ENCODE measurements at regions not wholly inside any gene's neighbourhood (a gene's known extent, or its start where the extent isn't known, plus 50 kb on each side); places are given as distances from the start of the nearest gene placed in this dataset.
A peak's percentile ranks its signal among the peaks of the same experiment; 100 is the strongest.

DNA sequence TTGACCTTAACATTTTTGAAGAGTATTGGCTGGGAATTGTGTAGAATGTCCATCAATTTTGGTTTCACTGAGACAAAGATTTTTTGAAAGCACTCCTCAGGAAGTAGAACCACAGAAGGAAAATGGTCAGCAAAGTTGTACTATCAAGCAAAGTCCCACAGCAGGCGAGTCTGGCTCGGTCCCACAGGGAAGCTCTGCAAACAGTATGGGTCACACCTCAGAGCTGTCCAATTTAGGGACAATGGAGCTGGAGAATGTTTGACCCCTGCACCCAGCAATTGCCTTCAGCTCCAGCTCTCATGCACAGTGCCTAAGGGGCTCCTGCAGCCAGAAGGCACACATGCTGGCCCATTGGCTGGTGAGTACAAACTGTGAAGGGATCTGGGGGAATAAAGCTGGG is 147.0 kb downstream of the MAFB start:
- FAIRE-seq, result no peak
- no peak for TF ChIP-seq POLR2A (IDR thresholded peaks at IDR 0.05; ENCODE audit: low read depth, low read length)

DNA sequence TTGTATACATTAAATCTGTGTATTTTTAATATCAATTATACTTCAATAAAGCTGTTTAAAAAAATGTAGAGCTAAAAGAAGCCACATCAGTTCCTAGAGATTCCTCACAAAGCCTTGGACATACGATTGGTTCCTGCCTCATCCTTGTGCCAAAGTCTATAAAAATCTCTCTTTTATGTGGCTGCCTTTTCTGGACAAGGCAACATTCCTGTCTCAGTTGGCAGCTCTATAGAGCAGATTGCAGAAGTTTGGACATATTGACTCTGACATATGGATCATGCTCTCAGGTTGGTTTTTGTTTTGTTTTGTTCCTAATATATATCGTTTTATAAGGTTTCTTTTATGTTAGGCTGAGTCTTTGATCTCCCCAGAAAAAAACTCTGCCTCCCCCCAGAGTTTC is 148.9 kb downstream of the MAFB start:
- TF ChIP-seq POLR2A (IDR thresholded peaks at IDR 0.05; ENCODE audit: low read depth, low read length), result no peak
- FAIRE-seq, result no peak

More for the DNA sequence above, 147.0 kb downstream of the MAFB start:
- DNase-seq (ENCODE audit: insufficient read length, low spot score), result no peak

DNA sequence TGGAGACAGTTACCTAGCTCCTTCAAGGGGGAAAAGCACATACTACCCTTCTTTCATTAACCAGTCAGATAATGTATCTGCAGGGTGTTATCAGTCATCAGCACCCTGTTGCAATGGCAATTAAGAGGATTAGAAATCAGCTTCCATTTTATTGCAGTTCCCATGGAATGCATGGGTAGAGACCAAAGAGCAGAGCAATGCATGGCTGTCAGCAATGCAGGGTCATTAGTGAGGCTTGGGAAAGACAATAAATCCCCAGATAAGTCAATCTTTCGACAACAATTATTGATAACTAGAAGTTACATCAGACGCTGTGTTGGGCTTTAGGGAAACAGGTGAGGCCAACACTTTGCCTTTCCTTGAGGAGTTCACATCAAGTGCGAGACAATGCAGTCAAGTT is 150.9 kb downstream of the MAFB start:
- FAIRE-seq (no peak), DNase-seq (ENCODE audit: insufficient read length, low spot score) (no peak)
- TF ChIP-seq POLR2A (IDR thresholded peaks at IDR 0.05; ENCODE audit: low read depth, low read length), result no peak

More for the DNA sequence above, 148.9 kb downstream of the MAFB start:
- no peak for DNase-seq (ENCODE audit: insufficient read length, low spot score)

DNA sequence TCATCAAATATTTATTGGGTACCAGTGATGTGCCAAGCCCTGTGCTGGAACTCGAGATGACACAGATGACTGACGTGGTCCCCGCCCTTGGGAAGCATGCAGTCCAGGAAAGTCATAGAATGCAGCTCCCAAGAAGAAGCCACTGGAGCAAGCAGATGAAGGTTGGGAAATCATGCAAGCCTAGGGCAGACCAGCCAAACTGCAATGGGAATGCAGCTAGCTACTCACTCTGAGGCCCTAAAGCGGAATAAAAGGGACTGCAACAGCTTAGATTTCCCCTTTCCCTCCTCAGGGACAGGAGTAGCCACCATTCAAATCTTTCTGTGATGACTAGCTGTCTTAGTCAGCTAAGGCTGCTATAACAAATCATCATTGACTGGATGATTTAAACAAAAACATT is 152.2 kb downstream of the MAFB start:
- FAIRE-seq, result no peak
- no peak for TF ChIP-seq POLR2A (IDR thresholded peaks at IDR 0.05; ENCODE audit: low read depth, low read length)
- DNase-seq (ENCODE audit: insufficient read length, low spot score), result no peak

DNA sequence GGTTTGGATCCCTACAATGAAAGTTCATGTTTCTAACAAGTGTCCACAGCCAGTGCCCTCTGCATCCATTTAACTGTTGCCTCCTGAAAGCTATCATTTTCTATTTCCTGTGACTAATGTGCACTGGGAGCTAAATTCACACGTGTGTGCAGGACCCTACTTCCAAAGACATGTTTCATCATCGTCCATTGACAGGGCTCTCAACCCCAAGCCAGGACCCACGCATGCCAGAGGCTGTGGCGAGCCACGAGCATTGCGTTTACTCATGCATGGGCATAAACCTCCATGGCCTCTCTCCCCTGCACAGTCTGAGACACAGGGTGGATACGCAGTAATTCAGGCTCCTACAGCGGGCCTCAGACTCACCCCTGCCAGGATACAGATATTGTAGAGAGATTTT is 153.2 kb downstream of the MAFB start:
- DNase-seq (ENCODE audit: insufficient read length, low spot score), result no peak
- TF ChIP-seq POLR2A (IDR thresholded peaks at IDR 0.05; ENCODE audit: low read depth, low read length), result no peak
- FAIRE-seq, result no peak

DNA sequence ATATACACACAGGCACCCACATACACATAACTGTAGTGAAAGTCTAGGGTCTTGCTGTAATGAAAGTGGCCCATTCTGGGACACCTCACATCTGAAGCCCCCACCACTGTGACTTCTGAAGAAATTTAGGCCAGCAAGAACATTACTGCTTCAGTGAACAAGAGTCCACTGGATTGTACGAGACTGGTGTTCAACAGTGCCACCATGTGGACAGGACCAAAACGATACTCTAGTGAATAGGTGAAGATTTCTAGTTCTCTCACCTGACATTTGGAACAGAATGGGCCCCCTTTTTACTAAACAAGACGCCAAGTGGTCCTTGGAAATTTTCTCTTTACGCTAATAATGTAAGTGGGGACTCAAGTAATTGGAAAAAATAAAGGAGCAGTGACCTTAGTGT is 156.9 kb downstream of the MAFB start:
- no peak for DNase-seq (ENCODE audit: insufficient read length, low spot score)
- no peak for FAIRE-seq
- no peak for TF ChIP-seq POLR2A (IDR thresholded peaks at IDR 0.05; ENCODE audit: low read depth, low read length)

DNA sequence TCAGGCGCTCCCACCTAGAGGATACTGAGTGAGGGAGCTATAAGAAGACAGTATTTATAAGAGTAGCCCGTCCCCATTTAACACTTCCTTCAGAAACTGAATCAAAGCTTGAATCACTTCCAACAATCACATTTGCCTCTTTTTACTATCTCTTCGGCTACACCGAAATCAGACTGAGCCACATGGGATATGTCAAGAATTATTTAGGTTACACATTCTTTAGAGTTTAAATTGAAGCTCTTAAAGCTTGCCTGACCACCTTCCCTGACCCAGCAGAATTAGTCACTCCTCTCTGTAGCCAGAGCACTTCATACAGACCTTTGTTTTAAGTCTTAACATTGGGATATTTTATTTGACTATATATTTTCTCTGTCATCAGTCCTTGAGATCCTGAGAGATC is 163.7 kb downstream of the MAFB start:
- FAIRE-seq (no peak), DNase-seq (ENCODE audit: insufficient read length, low spot score) (no peak)
- TF ChIP-seq POLR2A (IDR thresholded peaks at IDR 0.05; ENCODE audit: low read depth, low read length), result no peak

DNA sequence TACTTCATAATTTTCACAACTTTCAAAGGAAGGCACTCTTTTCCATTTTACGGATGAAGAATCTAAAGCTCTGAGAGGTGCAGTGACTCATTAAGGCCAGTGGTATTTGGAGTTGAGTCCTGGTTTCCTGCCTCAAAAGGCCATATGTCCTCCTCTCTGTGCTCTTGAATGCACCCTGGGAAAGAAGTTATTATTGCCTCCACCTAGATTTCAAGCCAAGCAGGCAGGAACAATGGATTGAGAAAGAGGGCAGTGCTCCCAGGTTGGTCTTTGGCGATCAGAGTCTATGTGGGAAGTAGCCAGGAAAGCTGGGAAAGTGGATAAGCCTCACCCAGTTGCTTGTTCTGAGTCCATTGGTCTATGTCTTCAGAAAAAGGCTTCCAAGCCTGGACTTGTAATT is 165.0 kb downstream of the MAFB start:
- no peak for FAIRE-seq
- DNase-seq (ENCODE audit: insufficient read length, low spot score), result no peak

DNA sequence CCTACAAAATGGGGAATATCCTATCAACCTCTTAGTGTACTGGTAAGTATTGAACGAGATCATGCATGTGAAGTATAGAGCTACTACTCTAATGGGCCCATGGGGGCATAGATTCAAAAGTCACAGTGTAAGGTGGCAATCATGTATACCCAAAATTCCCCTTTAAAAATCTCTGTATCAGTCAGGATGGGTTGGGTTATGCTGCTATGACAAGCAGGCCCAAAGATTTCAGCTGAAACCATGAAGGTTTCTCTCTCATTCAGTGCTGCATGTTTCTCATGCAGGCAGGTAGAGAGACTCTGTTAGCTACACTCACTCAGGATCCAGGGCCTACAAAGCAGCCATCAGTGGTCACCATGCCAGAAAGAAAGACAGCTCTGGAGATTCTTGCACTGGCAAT is 166.6 kb downstream of the MAFB start:
- DNase-seq (ENCODE audit: insufficient read length, low spot score) (no peak), FAIRE-seq (no peak)
- no peak for TF ChIP-seq POLR2A (IDR thresholded peaks at IDR 0.05; ENCODE audit: low read depth, low read length)

More for the DNA sequence above, 165.0 kb downstream of the MAFB start:
- no peak for TF ChIP-seq POLR2A (IDR thresholded peaks at IDR 0.05; ENCODE audit: low read depth, low read length)

DNA sequence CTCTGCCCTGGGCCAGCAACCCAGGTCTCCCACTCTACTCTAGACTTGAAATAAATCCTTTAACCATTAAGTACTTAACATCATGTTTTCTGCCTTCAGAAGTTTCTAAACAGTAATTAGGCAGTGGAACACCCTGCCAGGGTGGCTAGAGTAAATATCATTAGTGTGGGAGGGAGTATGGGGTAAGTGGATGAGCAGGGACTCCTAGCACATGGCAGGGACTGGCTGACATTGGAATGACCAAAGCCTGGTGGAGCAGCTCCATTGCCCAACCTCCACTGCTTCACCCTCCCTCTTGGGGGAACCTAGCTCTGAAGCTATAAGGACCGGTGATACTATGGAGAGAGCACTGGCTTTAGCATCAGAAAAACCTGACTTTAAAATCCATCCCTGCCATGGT is 167.1 kb downstream of the MAFB start:
- no peak for FAIRE-seq
- no peak for DNase-seq (ENCODE audit: insufficient read length, low spot score)
- no peak for TF ChIP-seq POLR2A (IDR thresholded peaks at IDR 0.05; ENCODE audit: low read depth, low read length)

DNA sequence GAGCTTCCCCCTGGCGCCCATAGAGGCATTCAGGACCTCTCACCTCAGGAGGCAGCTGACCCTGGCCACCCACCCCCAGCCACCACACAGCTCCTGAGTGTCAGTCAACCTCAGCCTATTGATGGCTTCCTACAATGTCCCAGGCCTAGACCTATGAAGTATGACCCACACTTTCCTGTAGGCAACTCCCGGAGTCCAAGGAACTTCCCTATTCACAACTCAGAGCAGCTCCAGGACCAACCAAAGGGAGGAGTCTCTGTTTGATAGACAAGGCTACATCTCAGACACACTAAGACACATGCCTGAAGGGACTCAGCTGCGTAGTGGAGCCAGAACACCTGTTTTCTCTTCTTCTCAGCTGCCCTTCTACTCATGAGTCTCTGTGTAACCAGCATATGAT is 169.1 kb downstream of the MAFB start:
- DNase-seq (ENCODE audit: insufficient read length, low spot score) (no peak), FAIRE-seq (no peak)
- TF ChIP-seq POLR2A (IDR thresholded peaks at IDR 0.05; ENCODE audit: low read depth, low read length), result no peak

DNA sequence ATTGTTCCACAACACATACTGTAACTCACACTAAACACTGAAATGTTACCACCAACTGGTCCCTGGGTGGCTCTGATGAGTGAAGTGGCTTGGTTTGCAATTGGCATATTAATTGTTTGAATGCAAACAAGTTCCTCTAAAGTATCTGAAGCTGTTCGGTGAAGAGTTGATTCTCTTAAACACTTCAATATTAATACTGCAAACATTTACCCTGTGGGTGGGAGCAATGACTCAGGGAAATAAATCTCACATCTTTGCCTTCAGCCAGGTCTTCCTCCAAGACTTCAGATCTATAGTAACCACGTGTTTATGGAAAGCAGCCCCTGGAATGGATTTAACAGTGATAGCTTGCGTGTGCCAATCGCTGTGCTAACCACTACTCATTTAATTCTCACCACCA is 176.0 kb downstream of the MAFB start:
- no peak for DNase-seq (ENCODE audit: insufficient read length, low spot score)
- no peak for FAIRE-seq
- TF ChIP-seq POLR2A (IDR thresholded peaks at IDR 0.05; ENCODE audit: low read depth, low read length), result no peak

DNA sequence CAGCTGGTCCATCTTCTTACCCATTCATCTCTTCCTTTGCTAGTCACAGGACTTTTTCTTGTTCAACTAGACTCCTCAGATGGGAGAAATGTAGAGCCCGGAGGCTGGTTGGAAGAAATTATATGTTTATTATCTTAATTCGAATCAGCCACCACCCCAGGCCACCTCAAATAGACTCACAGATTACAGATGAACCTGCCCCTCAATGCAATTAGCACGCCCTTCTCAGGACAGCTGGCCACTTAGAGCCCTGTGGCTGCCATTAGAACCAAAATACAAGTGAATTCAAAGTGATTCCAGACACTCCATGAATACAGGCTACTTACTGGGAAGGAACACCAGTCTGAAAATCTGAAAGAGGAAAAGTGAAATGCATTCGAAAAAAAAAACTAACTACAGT is 176.4 kb downstream of the MAFB start:
- DNase-seq (ENCODE audit: insufficient read length, low spot score) (no peak), FAIRE-seq (no peak)
- no peak for TF ChIP-seq POLR2A (IDR thresholded peaks at IDR 0.05; ENCODE audit: low read depth, low read length)

DNA sequence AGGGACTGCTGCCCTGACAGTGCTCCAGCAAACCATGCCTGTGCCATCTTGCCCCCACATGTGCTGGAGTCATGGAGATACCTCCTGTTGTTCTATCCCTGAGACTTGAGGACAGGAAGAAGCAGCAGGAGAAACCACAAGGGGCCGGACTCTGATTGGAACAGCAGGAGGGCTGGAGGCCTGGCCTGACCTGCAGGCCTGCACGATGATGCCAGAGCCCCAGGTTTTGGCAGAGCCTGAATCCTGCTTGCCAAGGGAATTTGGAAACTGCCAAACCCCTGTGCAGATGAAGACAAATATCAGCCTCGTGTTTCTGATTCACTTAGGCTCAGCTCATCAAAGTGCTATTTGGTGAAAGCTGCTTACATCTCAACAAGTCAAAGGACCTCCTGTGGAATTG is 177.6 kb downstream of the MAFB start:
- FAIRE-seq (no peak), DNase-seq (ENCODE audit: insufficient read length, low spot score) (peak; percentile 21)
- TF ChIP-seq POLR2A (IDR thresholded peaks at IDR 0.05; ENCODE audit: low read depth, low read length), result no peak

DNA sequence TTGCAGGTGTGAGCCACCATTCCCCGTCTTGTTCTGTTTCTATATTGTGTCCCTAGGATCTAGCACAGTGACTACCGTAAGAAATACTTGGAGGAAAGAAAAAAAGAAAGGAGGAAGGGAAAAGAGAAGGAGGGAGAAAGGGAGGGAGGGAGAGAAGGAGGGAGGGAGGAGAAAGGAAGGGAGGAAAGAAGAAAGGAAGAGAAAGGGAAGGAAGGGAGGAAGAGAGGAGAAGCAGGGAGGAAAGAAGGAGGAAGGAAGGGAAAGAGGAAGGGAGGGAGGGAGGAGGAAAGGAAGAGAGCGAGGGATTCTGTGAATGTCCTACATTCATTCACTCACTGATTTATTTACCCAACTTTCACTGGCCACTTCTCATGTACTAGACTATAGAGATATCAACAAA is 178.4 kb downstream of the MAFB start:
- DNase-seq (ENCODE audit: insufficient read length, low spot score), result no peak
- FAIRE-seq, result no peak
- TF ChIP-seq POLR2A (IDR thresholded peaks at IDR 0.05; ENCODE audit: low read depth, low read length), result no peak

DNA sequence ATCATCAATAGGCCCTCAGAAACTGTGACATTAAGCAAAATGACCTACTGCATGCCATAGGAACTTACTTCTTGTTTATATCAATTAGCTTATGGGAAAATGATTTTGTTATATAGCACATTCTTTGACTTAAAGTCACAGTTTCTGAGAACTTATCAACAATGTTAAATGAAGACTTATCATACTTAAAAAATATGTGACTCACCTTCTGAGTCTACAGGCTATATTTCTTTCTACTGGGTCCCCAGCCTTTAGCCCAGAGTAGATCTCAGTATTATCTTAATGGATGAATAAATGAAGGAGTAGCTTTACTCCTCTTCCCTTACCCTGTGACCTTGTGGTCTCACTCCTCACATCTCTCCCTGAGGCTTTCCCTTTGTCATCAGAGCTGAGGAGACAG is 180.2 kb downstream of the MAFB start:
- TF ChIP-seq POLR2A (IDR thresholded peaks at IDR 0.05; ENCODE audit: low read depth, low read length), result no peak
- DNase-seq (ENCODE audit: insufficient read length, low spot score), result no peak
- no peak for FAIRE-seq

Data from H54 (cell line).